ENCODE measurements at regions not wholly inside any gene's neighbourhood (a gene's known extent, or its start where the extent isn't known, plus 50 kb on each side); places are given as distances from the start of the nearest gene placed in this dataset.
"Not testable (repeated sequence)": the region's sequence is repeated elsewhere in the genome, so short reads cannot be mapped to it uniquely, and the experiment has no call there.

GRCh38 chr1:113307771-113308445 lies 82.4 kb upstream of the MAGI3 start:
- no peaks in the 10 kb centered on the region for H3K9me3 ChIP-seq (ENCODE audit: control insufficient read depth in 1 of 2, low read length in 2 of 2)
- no peak overlapping the region for H3K4me3 ChIP-seq (ENCODE audit: low read depth in 1 of 2, low read length in 2 of 2)
- H3K4me1 ChIP-seq (ENCODE audit: control insufficient read depth in 1 of 2, insufficient read depth in 2 of 2, low read length in 2 of 2) = no peaks in the 10 kb centered on the region
- H3K27me3 ChIP-seq (ENCODE audit: low read depth, low read length) = no peaks in the 10 kb centered on the region
- no peak overlapping the region for H3K27ac ChIP-seq (ENCODE audit: low read length)
- H3K36me3 ChIP-seq (ENCODE audit: control insufficient read depth in 1 of 2, insufficient read depth in 2 of 2, low read length in 2 of 2) = no peaks in the 10 kb centered on the region

DNA sequence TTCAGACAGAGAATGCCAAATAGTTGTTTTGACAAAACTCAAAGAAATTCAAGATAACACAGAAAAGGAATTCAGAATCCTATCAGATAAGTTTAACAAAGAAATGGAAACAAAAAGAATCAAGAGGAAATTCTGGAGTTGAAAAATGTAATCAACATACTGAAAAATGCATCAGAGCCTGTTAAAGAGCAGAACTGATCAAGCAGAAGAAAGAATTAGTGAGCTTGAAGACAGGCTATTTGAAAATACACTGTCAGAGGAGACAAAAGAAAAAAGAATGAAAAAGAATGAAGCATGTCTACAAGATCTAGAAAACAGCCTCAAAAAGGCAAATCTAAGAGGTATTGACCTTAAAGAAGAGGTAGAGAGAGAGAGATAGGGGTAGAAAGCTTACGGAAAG lies 77.7 kb upstream of the MAGI3 start:
- not testable (repeated sequence) for H3K27me3 ChIP-seq (ENCODE audit: low read depth, low read length); H3K4me3 ChIP-seq (ENCODE audit: low read depth in 1 of 2, low read length in 2 of 2); H3K4me1 ChIP-seq (ENCODE audit: control insufficient read depth in 1 of 2, insufficient read depth in 2 of 2, low read length in 2 of 2); H3K27ac ChIP-seq (ENCODE audit: low read length); H3K9me3 ChIP-seq (ENCODE audit: control insufficient read depth in 1 of 2, low read length in 2 of 2); H3K36me3 ChIP-seq (ENCODE audit: control insufficient read depth in 1 of 2, insufficient read depth in 2 of 2, low read length in 2 of 2)

- Histone ChIP-seq H3K27me3 (ENCODE audit: low read depth, low read length) (no peaks in the 10 kb centered on the region), H3K36me3 (ENCODE audit: control insufficient read depth in 1 of 2, insufficient read depth in 2 of 2, low read length in 2 of 2) (no peaks in the 10 kb centered on the region), H3K4me3 (ENCODE audit: low read depth in 1 of 2, low read length in 2 of 2) (no peak overlapping the region), H3K9me3 (ENCODE audit: control insufficient read depth in 1 of 2, low read length in 2 of 2) (no peaks in the 10 kb centered on the region), H3K27ac (ENCODE audit: low read length) (no peak overlapping the region), H3K4me1 (ENCODE audit: control insufficient read depth in 1 of 2, insufficient read depth in 2 of 2, low read length in 2 of 2) (no peaks in the 10 kb centered on the region)
Observed at GRCh38 chr1:113314600-113314999, 75.7 kb upstream of the MAGI3 start.

GRCh38 chr1:113320272-113320671 lies 70.0 kb upstream of the MAGI3 start:
- no peaks in the 10 kb centered on the region for H3K36me3 ChIP-seq (ENCODE audit: control insufficient read depth in 1 of 2, insufficient read depth in 2 of 2, low read length in 2 of 2)
- H3K4me1 ChIP-seq (ENCODE audit: control insufficient read depth in 1 of 2, insufficient read depth in 2 of 2, low read length in 2 of 2) = no peaks in the 10 kb centered on the region
- H3K4me3 ChIP-seq (ENCODE audit: low read depth in 1 of 2, low read length in 2 of 2) = no peak overlapping the region
- no peak overlapping the region for H3K27ac ChIP-seq (ENCODE audit: low read length)
- no peaks in the 10 kb centered on the region for H3K9me3 ChIP-seq (ENCODE audit: control insufficient read depth in 1 of 2, low read length in 2 of 2)
- H3K27me3 ChIP-seq (ENCODE audit: low read depth, low read length) = no peaks in the 10 kb centered on the region

GRCh38 chr1:113320972-113321680 lies 69.2 kb upstream of the MAGI3 start:
- no peak overlapping the region for H3K4me3 ChIP-seq (ENCODE audit: low read depth in 1 of 2, low read length in 2 of 2)
- H3K27me3 ChIP-seq (ENCODE audit: low read depth, low read length) = no peaks in the 10 kb centered on the region
- H3K36me3 ChIP-seq (ENCODE audit: control insufficient read depth in 1 of 2, insufficient read depth in 2 of 2, low read length in 2 of 2) = no peaks in the 10 kb centered on the region
- H3K9me3 ChIP-seq (ENCODE audit: control insufficient read depth in 1 of 2, low read length in 2 of 2) = no peaks in the 10 kb centered on the region
- no peak overlapping the region for H3K27ac ChIP-seq (ENCODE audit: low read length)
- H3K4me1 ChIP-seq (ENCODE audit: control insufficient read depth in 1 of 2, insufficient read depth in 2 of 2, low read length in 2 of 2) = no peaks in the 10 kb centered on the region

DNA sequence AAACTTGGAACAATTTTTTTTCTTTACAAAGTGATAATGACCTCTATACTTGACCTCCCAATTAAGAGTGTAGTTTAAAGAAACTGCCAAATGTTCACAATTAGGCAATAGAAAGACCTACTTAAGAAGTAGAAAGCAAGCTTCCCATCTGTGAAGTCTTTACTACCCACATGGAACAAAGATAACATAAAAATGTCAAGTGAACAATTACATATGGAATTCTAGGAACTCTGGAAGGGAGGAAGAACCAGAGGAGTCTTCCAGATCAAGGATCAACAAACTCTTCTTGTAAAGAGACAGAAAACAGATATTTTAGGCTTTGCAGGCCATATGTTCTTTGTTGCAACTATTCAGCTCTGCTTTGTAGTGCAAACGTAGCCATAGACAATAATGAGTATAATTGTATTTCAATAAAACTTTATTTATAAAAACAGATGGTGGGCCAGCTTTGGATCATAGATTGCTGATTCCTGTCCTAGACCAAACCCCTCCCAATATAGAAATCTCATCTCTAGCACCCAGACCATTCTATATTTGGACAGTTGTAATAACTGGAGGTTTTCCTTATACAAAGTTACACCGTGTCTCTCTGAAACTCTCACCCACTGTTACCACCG lies 68.4 kb upstream of the MAGI3 start:
- H3K36me3 ChIP-seq (ENCODE audit: control insufficient read depth in 1 of 2, insufficient read depth in 2 of 2, low read length in 2 of 2) = no peaks in the 10 kb centered on the region

GRCh38 chr1:113322439-113322838 lies 67.9 kb upstream of the MAGI3 start:
- Histone ChIP-seq H3K9me3 (ENCODE audit: control insufficient read depth in 1 of 2, low read length in 2 of 2) (no peaks in the 10 kb centered on the region), H3K27ac (ENCODE audit: low read length) (no peak overlapping the region), H3K36me3 (ENCODE audit: control insufficient read depth in 1 of 2, insufficient read depth in 2 of 2, low read length in 2 of 2) (no peaks in the 10 kb centered on the region), H3K4me1 (ENCODE audit: control insufficient read depth in 1 of 2, insufficient read depth in 2 of 2, low read length in 2 of 2) (no peaks in the 10 kb centered on the region), H3K27me3 (ENCODE audit: low read depth, low read length) (no peaks in the 10 kb centered on the region), H3K4me3 (ENCODE audit: low read depth in 1 of 2, low read length in 2 of 2) (no peak overlapping the region)

More for the DNA sequence above, 68.4 kb upstream of the MAGI3 start:
- H3K27me3 ChIP-seq (ENCODE audit: low read depth, low read length) = no peaks in the 10 kb centered on the region
- H3K4me1 ChIP-seq (ENCODE audit: control insufficient read depth in 1 of 2, insufficient read depth in 2 of 2, low read length in 2 of 2) = no peaks in the 10 kb centered on the region
- H3K27ac ChIP-seq (ENCODE audit: low read length) = no peak overlapping the region
- H3K4me3 ChIP-seq (ENCODE audit: low read depth in 1 of 2, low read length in 2 of 2) = no peak overlapping the region
- H3K9me3 ChIP-seq (ENCODE audit: control insufficient read depth in 1 of 2, low read length in 2 of 2) = no peaks in the 10 kb centered on the region

DNA sequence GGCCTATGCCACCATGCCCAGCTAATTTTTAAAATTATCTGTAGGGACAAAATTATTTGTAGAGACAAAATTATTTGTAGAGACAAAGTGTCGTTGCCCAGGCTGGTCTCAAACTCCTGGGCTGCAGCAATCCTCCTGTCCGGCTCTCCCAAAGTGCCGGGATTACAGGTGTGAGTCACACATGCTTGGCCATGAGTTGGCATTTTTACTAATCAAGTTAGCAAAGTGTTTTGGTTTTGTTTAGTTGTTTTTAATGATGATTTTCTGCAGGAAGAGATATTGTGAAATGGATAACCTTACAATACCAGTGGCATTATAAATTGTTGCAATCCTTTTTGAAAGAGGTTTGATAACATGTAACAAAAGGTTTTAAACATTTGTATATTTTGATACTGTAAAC lies 65.3 kb upstream of the MAGI3 start:
- H3K9me3 ChIP-seq (ENCODE audit: control insufficient read depth in 1 of 2, low read length in 2 of 2) = no peaks in the 10 kb centered on the region

GRCh38 chr1:113326976-113327375 lies 63.3 kb upstream of the MAGI3 start:
- Histone ChIP-seq H3K27ac (ENCODE audit: low read length) (no peak overlapping the region), H3K36me3 (ENCODE audit: control insufficient read depth in 1 of 2, insufficient read depth in 2 of 2, low read length in 2 of 2) (no peaks in the 10 kb centered on the region), H3K4me3 (ENCODE audit: low read depth in 1 of 2, low read length in 2 of 2) (no peak overlapping the region), H3K9me3 (ENCODE audit: control insufficient read depth in 1 of 2, low read length in 2 of 2) (no peaks in the 10 kb centered on the region), H3K4me1 (ENCODE audit: control insufficient read depth in 1 of 2, insufficient read depth in 2 of 2, low read length in 2 of 2) (no peaks in the 10 kb centered on the region), H3K27me3 (ENCODE audit: low read depth, low read length) (no peaks in the 10 kb centered on the region)

More for the DNA sequence above, 65.3 kb upstream of the MAGI3 start:
- Histone ChIP-seq H3K27ac (ENCODE audit: low read length) (no peak overlapping the region), H3K4me1 (ENCODE audit: control insufficient read depth in 1 of 2, insufficient read depth in 2 of 2, low read length in 2 of 2) (no peaks in the 10 kb centered on the region), H3K27me3 (ENCODE audit: low read depth, low read length) (no peaks in the 10 kb centered on the region), H3K36me3 (ENCODE audit: control insufficient read depth in 1 of 2, insufficient read depth in 2 of 2, low read length in 2 of 2) (no peaks in the 10 kb centered on the region), H3K4me3 (ENCODE audit: low read depth in 1 of 2, low read length in 2 of 2) (no peak overlapping the region)

- Histone ChIP-seq H3K27me3 (ENCODE audit: low read depth, low read length) (no peaks in the 10 kb centered on the region), H3K27ac (ENCODE audit: low read length) (no peak overlapping the region), H3K36me3 (ENCODE audit: control insufficient read depth in 1 of 2, insufficient read depth in 2 of 2, low read length in 2 of 2) (no peaks in the 10 kb centered on the region), H3K4me3 (ENCODE audit: low read depth in 1 of 2, low read length in 2 of 2) (no peak overlapping the region), H3K9me3 (ENCODE audit: control insufficient read depth in 1 of 2, low read length in 2 of 2) (no peaks in the 10 kb centered on the region), H3K4me1 (ENCODE audit: control insufficient read depth in 1 of 2, insufficient read depth in 2 of 2, low read length in 2 of 2) (no peaks in the 10 kb centered on the region)
Observed at GRCh38 chr1:113333056-113333455, 57.3 kb upstream of the MAGI3 start.

DNA sequence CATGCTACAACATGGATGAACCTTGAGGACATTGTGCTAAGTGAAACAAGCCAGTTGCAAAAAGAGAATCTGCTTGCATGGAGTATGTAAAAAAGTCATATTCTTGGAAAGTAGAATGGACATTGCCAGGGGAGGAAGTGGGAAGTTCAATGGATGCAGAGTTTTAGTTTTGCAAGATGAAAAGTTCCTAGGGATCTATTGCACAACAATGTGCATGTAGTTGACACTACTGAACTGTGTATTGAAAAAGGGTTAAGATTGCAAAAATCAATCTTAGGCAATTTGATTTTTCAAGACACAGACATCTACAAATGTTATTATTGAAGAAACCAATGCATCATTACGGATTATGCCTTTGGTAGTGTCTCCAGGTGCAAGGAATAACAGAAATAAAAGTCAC lies 50.3 kb upstream of the MAGI3 start:
- no peaks in the 10 kb centered on the region for H3K27me3 ChIP-seq (ENCODE audit: low read depth, low read length)
- H3K9me3 ChIP-seq (ENCODE audit: control insufficient read depth in 1 of 2, low read length in 2 of 2) = no peaks in the 10 kb centered on the region
- no peak overlapping the region for H3K4me3 ChIP-seq (ENCODE audit: low read depth in 1 of 2, low read length in 2 of 2)
- H3K4me1 ChIP-seq (ENCODE audit: control insufficient read depth in 1 of 2, insufficient read depth in 2 of 2, low read length in 2 of 2) = no peaks in the 10 kb centered on the region
- H3K36me3 ChIP-seq (ENCODE audit: control insufficient read depth in 1 of 2, insufficient read depth in 2 of 2, low read length in 2 of 2) = no peaks in the 10 kb centered on the region
- no peak overlapping the region for H3K27ac ChIP-seq (ENCODE audit: low read length)

Measured in muscle layer of duodenum (tissue), 2 donors.